ENCODE measurements at regions not wholly inside any gene's neighbourhood (a gene's known extent, or its start where the extent isn't known, plus 50 kb on each side); places are given as distances from the start of the nearest gene placed in this dataset.

DNA sequence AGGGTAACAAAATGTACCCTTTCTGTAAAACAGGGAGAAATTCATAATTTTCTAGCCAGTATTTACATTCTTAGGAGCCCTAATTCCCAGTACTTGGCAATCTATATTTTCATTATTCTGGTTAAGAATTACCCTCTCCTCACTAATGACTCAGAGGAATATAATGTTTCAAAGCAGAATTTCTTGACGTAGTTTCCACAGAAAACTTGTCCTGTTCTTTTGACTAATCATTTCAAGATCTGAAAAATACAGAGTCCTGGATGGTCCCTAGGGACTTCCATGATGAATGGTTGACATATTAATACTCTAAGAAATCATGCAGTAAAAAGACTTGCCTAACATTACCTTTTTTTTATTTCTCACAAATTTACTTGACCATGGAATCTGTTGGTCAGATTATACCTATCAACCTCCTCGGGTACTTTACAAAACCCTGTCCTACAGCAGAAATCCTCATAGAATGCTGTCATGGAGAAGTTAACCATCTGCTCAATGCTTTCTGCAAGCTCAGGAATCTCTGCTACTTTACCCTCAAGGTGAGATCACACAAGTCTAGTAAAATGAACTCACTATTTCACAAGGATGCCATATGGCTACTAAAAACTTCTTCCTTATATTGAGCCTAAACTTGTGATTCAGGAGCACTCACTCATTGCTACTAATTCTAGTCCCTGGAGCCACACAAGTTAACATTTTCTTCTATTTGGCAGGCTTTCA lies 202.1 kb upstream of the CNR1 start:
- TF ChIP-seq CTCF (conservative IDR thresholded peaks at IDR 0.05) (no peak), ZFX (IDR thresholded peaks at IDR 0.05) (no peak)
- no peak overlapping the region for H3K27ac ChIP-seq

GRCh38 chr6:88367248-88367647 lies 201.1 kb upstream of the CNR1 start:
- H3K27ac ChIP-seq, result no peak overlapping the region
- TF ChIP-seq CTCF (conservative IDR thresholded peaks at IDR 0.05) (no peak), ZFX (IDR thresholded peaks at IDR 0.05) (no peak)

DNA sequence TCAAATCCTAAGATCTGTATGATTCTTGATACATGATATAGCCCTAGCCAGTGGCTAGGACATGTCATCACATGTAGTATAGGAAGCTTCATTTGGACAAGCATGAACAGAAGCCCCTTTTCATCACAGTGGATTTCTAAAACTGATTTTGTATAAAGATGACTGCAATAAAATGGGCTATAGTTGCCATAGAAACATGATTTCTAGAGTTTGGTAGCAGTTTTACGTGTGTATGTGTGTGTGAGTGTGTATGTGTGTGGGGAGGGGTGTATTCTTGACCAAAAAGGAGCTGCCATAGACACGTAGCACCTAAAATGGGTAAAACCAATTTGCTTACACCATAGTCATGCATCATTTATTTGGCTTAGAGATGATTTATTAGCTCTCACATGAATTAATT lies 200.5 kb upstream of the CNR1 start:
- no peak overlapping the region for H3K27ac ChIP-seq
- TF ChIP-seq ZFX (IDR thresholded peaks at IDR 0.05) (no peak), CTCF (conservative IDR thresholded peaks at IDR 0.05) (no peak)

- H3K27ac ChIP-seq, result no peak overlapping the region
- no peak for TF ChIP-seq ZFX (IDR thresholded peaks at IDR 0.05)
- no peak for TF ChIP-seq CTCF (conservative IDR thresholded peaks at IDR 0.05)
Measured at GRCh38 chr6:88365656-88366055, 199.5 kb upstream of the CNR1 start.

DNA sequence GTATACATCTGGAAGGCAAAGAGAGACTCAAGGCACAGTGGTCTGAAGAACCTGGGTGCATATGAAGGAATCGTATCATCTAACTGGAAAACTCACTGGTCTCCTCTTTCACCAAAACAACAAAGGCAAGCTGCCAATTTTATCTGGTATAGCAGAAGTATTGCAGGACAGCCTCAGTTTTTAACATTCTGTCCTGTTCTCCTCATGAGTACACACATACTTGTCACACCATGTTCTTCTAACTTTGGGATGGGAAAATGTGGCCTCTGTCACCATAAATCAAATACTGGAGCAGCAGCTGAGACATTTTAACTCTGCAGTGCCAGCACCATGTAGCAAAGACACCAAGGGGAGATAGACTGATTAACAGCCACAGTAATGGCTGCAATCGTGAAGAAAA lies 199.1 kb upstream of the CNR1 start:
- TF ChIP-seq CTCF (conservative IDR thresholded peaks at IDR 0.05) (no peak), ZFX (IDR thresholded peaks at IDR 0.05) (no peak)
- no peak overlapping the region for H3K27ac ChIP-seq

GRCh38 chr6:88361754-88362153 lies 195.6 kb upstream of the CNR1 start:
- TF ChIP-seq ZFX (IDR thresholded peaks at IDR 0.05), result no peak
- no peak for TF ChIP-seq CTCF (conservative IDR thresholded peaks at IDR 0.05)
- no peak overlapping the region for H3K27ac ChIP-seq

DNA sequence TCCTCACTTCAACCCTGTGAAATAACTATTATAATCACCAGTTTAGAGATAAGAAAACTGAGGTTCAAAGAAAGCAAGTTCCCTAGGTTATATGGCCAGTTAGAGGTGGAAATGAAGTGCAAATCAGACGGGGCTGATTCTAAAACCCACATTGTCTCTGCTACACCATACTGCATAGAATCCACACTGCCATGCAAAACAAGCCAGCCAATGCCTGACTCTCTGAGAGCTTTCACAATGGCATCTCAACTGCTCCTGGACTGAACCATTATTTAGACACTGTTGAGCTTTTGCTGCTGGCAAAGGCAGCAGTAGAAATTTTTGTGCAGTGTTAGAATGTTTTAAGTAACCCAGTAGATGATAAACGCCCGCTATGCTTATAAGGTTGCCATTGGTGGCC lies 195.2 kb upstream of the CNR1 start:
- no peak for TF ChIP-seq CTCF (conservative IDR thresholded peaks at IDR 0.05)

More for the DNA sequence above, 195.2 kb upstream of the CNR1 start:
- H3K27ac ChIP-seq, result no peak overlapping the region
